ENCODE measurements at regions not wholly inside any gene's neighbourhood (a gene's known extent, or its start where the extent isn't known, plus 50 kb on each side); places are given as distances from the start of the nearest gene placed in this dataset.

- TF ChIP-seq ZFX (IDR thresholded peaks at IDR 0.05) (no peak), TCF7L2 (IDR thresholded peaks at IDR 0.05; ENCODE audit: borderline replicate concordance, extremely low read depth, insufficient read depth, insufficient read length) (no peak), YY1 (IDR thresholded peaks at IDR 0.05; ENCODE audit: extremely low read depth, insufficient replicate concordance, low read depth, low read length) (no peak)
Observed at GRCh38 chr12:111041091-111041490, 120.7 kb upstream of the MYL2 start (continued).

GRCh38 chr12:111040690-111041089 is 120.3 kb upstream of the MYL2 start:
- Histone ChIP-seq H3K4me3 (replicated peaks in 1 of 2; ENCODE audit: low read depth in 1 of 2, low read length in 2 of 2) (no peak overlapping the region), H3K27me3 (ENCODE audit: insufficient read depth, low read length) (0 out of 2 replicates have a peak, but pooled peaks cover 7% of the 10 kb centered on the region), H3K9me2 (ENCODE audit: insufficient read depth) (no peaks in the 10 kb centered on the region), H3K4me2 (ENCODE audit: low read length) (0 out of 2 replicates have a peak overlapping the region, but pooled peaks have one; percentile 32), H4K20me1 (ENCODE audit: insufficient read depth) (no peaks in the 10 kb centered on the region), H3K36me3 (ENCODE audit: control insufficient read depth in 1 of 2, insufficient read depth in 2 of 2, low read length in 2 of 2) (no peaks in the 10 kb centered on the region), H2AFZ (ENCODE audit: low read depth, low read length, poor library complexity, severe bottlenecking) (no peak overlapping the region), H3K79me2 (ENCODE audit: insufficient read depth, low read length) (no peaks in the 10 kb centered on the region), H3K9me3 (ENCODE audit: control insufficient read depth in 1 of 2, insufficient read depth in 1 of 2, low read depth in 1 of 2, low read length in 2 of 2) (no peaks in the 10 kb centered on the region), H3K27ac (ENCODE audit: low read depth, low read length) (no peak overlapping the region), H3K4me1 (ENCODE audit: control insufficient read depth in 1 of 2, insufficient read depth in 2 of 2, low read length in 2 of 2) (peaks cover 4 to 9% of the 10 kb centered on the region in 2 experiments; a peak in 3 of 4 replicates), H3K9ac (ENCODE audit: low read length) (no peak overlapping the region)
- ATAC-seq: peak; percentile 55
- no peak for DNase-seq (ENCODE audit: low read depth, low spot score)
- intact Hi-C loops (cut with micrococcal nuclease): no loop called here
- POLR2A ChIA-PET: no interaction called here
- CTCF ChIA-PET: no interaction called here
- RAD21 ChIA-PET (ENCODE audit: low non-redundant PET in 1 of 2, low total read pairs in 2 of 2, uncharacterized antibody in 2 of 2, unreplicated experiment in 2 of 2): no interaction called here
- TF ChIP-seq SP1 (IDR thresholded peaks at IDR 0.05; ENCODE audit: low read depth) (no peak), CBX3 (IDR thresholded peaks at IDR 0.05; ENCODE audit: low read depth) (no peak), ZFX (IDR thresholded peaks at IDR 0.05) (no peak), YY1 (IDR thresholded peaks at IDR 0.05; ENCODE audit: extremely low read depth, insufficient replicate concordance, low read depth, low read length) (no peak), TCF7L2 (IDR thresholded peaks at IDR 0.05; ENCODE audit: borderline replicate concordance, extremely low read depth, insufficient read depth, insufficient read length) (no peak), SIN3A (IDR thresholded peaks at IDR 0.05; ENCODE audit: low read depth) (no peak), EZH2 (IDR thresholded peaks at IDR 0.05) (no peak), POLR2A (IDR thresholded peaks at IDR 0.05; ENCODE audit: borderline replicate concordance, extremely low read depth, insufficient read depth, insufficient read length) (no peak), ATF3 (IDR thresholded peaks at IDR 0.05) (no peak)
- TF ChIP-seq, protein P1, sequence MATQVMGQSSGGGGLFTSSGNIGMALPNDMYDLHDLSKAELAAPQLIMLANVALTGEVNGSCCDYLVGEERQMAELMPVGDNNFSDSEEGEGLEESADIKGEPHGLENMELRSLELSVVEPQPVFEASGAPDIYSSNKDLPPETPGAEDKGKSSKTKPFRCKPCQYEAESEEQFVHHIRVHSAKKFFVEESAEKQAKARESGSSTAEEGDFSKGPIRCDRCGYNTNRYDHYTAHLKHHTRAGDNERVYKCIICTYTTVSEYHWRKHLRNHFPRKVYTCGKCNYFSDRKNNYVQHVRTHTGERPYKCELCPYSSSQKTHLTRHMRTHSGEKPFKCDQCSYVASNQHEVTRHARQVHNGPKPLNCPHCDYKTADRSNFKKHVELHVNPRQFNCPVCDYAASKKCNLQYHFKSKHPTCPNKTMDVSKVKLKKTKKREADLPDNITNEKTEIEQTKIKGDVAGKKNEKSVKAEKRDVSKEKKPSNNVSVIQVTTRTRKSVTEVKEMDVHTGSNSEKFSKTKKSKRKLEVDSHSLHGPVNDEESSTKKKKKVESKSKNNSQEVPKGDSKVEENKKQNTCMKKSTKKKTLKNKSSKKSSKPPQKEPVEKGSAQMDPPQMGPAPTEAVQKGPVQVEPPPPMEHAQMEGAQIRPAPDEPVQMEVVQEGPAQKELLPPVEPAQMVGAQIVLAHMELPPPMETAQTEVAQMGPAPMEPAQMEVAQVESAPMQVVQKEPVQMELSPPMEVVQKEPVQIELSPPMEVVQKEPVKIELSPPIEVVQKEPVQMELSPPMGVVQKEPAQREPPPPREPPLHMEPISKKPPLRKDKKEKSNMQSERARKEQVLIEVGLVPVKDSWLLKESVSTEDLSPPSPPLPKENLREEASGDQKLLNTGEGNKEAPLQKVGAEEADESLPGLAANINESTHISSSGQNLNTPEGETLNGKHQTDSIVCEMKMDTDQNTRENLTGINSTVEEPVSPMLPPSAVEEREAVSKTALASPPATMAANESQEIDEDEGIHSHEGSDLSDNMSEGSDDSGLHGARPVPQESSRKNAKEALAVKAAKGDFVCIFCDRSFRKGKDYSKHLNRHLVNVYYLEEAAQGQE (IDR thresholded peaks at IDR 0.05; ENCODE audit: low read depth): no peak
- no TSS peak for BruUV-seq (replicated peaks)
